Suprapubic skin (tissue), 3 donors: ENCODE measurements at regions not wholly inside any gene's neighbourhood (a gene's known extent, or its start where the extent isn't known, plus 50 kb on each side); places are given as distances from the start of the nearest gene placed in this dataset.

Source experiments
- CTCF ChIP-seq, 2 donors: fragments of 200-600 bp in 1 of 2; fragments of 450-650 bp in 1 of 2; sonication (generic) in 1 of 2; IDR thresholded peaks; one replicate each; pipeline ENCODE4 v1.5.1; 2016 to 2019; ENCODE audit warnings: antibody characterized with exemption in 2 of 2, mild to moderate bottlenecking in 1 of 2, moderate library complexity in 1 of 2
- POLR2A ChIP-seq, 2 donors: fragments of 450-650 bp; IDR thresholded peaks; one replicate each; pipeline ENCODE4 v1.6.1; 2017; ENCODE audit warnings: antibody characterized with exemption in 2 of 2, mild to moderate bottlenecking in 2 of 2, moderate library complexity in 2 of 2

DNA sequence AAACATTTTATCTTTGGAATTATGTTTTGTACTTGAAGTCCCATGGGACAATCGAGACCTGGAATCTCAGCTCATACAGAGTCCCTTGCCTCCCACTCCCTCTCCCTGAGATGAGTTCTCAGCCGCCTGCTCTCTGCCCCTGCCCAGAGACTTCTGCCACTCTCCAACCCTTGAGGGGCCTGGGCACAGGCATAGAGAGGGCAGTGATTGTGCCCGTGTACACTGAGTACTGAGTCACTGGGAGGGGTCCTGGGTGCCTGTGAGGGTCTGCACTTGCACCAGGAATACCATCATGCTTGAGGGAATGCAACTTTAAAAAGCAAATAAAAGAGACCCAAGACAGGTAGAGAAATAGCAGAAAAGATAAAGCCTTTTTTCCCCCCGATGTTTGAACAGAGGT is 453.8 kb upstream of the HS3ST5 start:
- TF ChIP-seq POLR2A (IDR thresholded peaks at IDR 0.05) (no peak), CTCF (IDR thresholded peaks at IDR 0.05) (no peak)
